Erythroblast (primary cell): ENCODE measurements at regions not wholly inside any gene's neighbourhood (a gene's known extent, or its start where the extent isn't known, plus 50 kb on each side); places are given as distances from the start of the nearest gene placed in this dataset.

Source experiments
- DNase-seq, 2 experiments: peaks; one replicate each; lab custom pipeline; 2025; lab: John Stamatoyannopoulos, UW
- GATA1 ChIP-seq: IDR thresholded peaks from 2 replicates; pipeline ENCODE4 v1.6.1; 2011; ENCODE audit warnings: low read depth, mild to moderate bottlenecking, control low read depth, low read length, moderate library complexity
- POLR2A ChIP-seq: IDR thresholded peaks from 2 replicates; pipeline ENCODE4 v1.6.1; 2011; ENCODE audit warnings: mild to moderate bottlenecking, low read length

DNA sequence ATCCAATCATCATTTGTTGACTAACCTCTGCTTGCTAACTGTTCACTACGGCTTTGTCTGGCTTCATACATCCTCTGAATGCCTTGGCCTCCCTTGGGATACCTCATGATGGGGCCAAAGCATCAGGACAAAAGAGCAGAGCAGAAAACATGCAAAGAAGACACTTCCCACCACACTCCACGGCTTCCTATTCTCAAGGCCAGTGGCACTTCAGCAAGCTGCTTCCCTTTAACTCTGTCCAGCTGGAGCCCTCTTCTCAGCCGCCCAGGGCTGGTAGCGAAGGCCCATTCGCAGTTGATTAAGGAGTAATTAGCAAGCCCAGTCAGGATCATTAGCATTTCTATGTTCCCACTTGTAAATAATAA is 224.3 kb upstream of the FGGY start:
- no peak for DNase-seq

DNA sequence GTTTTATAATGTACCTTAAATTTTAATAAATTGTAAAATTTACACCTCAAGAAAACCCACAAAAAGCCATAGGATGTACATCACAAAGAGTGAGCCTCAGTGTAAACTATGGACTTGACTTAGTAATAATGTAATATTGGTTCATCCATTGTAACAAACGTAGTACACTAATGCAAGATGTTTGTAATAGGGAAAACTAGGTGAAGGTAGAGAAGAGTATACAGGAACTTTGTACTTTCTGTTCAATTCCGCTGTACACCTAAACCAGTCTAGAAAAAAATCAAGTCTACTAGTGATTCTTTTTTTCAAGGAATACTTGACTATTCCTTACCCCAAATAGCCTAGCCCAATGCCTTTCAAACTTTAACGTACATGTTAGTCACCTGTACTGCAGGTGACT is 222.3 kb upstream of the FGGY start:
- DNase-seq, result no peak
- no peak for TF ChIP-seq POLR2A
- no peak for TF ChIP-seq GATA1

More for the DNA sequence above, 224.3 kb upstream of the FGGY start:
- TF ChIP-seq GATA1 (no peak), POLR2A (no peak)

DNA sequence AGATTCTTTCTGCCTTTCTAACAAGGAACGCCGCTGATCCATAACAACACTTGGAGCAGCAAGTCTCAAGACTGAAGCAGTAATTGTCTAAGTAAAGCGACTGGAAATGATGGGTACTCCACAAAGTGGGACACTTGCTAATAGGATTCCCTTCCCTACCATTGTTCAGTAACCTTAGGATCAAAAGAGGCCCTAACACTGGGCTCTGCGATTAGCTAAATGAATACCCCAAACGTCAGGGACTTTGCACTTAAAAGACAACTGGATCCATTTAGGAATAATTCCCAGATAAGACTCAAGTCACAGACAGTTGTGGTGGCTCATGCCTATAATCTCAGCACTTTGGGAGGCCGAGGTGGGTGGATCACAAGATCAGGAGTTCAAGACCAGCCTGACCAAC is 221.9 kb upstream of the FGGY start:
- TF ChIP-seq POLR2A (no peak), GATA1 (no peak)
- no peak for DNase-seq

DNA sequence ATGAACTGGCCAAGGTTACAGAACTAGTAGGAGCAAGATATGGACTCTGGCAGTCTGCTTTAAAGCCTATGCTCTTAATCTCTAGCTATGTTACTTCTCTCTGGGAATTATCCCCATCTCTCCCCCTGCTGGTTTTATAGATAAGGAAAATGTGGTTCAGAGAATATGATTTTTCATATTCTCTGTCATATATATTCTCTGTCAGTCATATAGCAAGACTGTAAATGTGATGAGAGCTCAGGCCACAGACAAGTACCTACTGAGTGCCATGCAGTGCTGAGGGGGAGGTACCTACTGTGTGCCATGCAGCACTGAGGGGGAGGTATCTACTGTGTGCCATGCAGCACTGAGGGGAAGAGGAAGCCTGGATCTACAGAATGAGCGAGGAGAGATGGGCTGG is 220.3 kb upstream of the FGGY start:
- peak; percentile 32 to 57 for DNase-seq
- TF ChIP-seq POLR2A, result no peak
- TF ChIP-seq GATA1, result no peak

DNA sequence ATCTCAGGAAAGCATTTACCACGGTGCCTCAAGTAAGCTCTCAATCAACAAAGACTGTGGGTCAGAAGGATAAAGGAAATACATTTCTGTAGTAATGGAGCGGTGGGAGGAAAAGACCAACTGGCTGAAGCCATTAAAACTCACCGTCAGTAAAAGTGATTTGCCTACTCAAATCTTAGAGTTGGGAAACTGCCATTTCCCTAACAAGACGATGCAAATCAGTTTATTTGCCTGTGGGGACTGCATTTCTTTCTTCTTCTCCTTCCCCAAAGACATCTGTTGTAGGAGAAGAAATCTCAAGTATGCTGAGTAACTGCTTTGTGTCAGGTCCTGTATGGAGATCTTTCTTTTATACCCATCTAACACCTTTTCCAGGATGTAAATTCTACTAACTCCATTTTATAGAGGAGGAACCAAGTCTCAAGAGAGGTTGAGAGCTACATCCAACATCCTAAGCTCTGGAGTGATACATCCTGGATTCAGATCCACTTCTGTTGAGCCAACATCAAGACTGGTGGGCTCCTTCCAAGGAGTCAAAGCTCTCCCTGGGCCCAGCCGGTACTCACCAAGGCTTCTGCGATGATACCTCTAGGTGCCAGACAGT is 219.3 kb upstream of the FGGY start:
- no peak for DNase-seq
- TF ChIP-seq POLR2A (no peak), GATA1 (no peak)

DNA sequence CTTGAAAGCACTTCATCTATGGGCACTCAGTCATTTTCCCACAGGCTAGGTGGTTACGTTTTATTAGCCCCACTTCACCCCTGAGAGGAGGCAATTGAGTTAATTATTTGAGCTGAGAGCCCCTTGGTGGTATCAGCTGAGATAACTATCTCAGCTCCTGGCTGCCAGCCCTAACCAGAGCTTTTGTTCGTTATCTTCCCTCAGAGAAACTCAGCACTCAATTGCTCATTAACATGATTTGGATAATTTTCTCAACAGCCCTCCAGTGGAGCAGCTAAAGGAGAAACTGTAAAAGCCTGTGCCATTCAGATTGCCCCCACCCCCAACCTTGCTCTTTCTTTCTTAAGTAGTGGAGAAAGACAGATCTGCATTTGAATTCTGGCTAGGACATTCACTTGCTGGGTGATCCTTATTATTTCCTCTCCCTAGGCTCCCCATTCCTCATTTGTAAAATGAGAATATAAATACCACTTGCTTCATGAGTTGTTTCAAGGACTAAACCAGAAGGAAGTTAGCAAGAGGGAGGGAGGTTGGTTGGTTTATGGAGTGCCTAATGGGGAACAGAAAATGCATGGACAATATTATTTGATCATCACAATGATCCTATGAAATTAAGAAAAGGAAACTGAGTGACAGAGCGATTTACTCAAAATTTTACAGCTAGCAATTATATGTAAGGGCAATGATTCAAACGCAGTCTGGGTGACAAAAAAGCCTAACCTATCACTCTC is 218.7 kb upstream of the FGGY start:
- TF ChIP-seq GATA1, result no peak
- TF ChIP-seq POLR2A, result no peak
- DNase-seq, result peak in 1 of 2 experiments; percentile 54

DNA sequence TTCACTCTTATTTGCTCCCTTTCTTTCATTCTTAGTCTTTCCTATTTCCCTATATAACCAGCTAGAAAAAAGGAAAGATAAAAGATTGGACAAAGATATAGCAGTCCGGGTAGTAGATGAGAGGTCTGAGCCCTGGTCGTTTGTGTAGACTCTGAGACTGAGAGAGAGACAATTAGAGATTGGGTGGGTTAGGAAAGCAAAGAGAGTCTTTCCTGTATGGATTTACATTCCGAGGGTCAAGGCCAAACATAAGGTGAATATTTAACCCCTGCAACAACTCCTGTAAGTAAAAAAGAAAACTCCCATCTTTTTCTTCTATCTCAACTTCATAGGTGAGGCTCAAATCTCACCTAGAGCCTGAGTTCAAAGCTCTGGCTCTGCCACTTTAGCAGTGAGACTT is 218.0 kb upstream of the FGGY start:
- TF ChIP-seq POLR2A, result no peak
- TF ChIP-seq GATA1, result no peak
- DNase-seq, result no peak

DNA sequence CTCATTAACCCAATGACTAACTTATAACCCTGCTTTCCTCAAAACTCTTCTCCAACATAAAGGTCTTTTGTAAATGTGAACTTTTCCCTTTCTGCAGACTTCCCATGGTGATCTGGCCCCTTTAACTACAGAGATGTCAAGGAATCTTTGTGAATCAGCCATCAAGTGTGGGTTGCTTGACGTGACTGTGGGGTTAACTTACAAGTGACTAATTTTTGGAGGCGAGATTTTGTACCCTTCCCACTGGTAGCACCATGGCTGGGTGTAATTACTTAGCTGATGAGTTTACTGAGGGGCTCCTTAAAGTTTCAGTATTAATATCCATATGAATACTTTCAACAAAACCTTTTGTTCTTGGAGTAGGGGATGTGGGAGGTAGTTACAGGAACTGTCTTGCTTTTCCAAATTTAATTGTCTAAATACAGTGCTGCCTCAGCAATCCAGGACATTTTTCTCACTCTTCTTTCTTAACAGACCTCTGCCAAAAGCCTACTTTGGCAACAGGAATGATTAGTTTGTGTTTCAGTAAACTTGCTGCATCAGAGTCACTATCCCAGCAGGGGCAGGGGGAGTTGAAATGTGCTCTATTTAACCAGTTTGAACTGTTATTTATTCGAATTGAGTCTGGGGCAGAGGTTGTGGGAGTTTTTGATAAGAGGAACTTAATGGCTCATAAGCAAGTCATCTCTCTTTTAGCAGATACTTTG is 217.3 kb upstream of the FGGY start:
- no peak for DNase-seq

DNA sequence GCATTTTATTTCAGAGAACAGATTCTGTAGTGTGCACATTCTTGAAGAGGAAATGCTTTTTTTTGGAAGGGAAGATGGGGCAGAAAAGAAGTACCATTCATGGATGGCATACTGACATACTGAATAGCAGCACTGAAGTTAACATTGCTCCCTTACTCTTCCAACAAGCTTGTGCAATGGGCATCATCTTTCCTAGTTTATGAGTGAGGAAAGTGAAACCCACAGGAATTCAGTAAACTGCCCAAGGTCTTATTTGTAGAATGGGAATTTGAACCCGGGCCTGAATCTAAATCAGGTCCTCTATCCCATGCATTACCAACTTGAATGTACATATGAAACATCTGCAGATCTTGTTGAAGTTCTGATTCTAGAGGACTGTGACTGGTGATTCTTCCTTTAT is 215.7 kb upstream of the FGGY start:
- TF ChIP-seq GATA1 (no peak), POLR2A (no peak)
- no peak for DNase-seq

More for the DNA sequence above, 217.3 kb upstream of the FGGY start:
- TF ChIP-seq GATA1, result no peak
- TF ChIP-seq POLR2A, result no peak

DNA sequence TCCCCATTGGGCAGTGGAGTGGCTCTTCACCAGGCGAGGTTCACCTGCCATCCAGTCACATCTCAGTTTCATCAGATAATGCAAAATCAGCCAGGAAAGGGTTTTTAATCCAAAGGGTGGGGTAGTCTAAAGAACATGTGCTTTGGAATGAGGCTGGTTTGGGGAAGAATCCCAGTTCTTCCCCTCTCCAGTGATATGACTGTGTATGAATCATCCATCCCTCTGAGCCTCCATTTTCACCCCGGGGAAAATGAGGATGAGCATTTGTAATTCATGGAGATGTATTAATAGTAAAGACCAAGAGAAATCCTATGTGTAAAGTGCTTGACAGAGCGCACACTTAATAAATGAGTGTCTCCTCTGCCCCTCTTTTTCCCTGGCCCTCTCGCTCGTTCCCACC is 215.1 kb upstream of the FGGY start:
- no peak for DNase-seq
- TF ChIP-seq GATA1 (no peak), POLR2A (no peak)

DNA sequence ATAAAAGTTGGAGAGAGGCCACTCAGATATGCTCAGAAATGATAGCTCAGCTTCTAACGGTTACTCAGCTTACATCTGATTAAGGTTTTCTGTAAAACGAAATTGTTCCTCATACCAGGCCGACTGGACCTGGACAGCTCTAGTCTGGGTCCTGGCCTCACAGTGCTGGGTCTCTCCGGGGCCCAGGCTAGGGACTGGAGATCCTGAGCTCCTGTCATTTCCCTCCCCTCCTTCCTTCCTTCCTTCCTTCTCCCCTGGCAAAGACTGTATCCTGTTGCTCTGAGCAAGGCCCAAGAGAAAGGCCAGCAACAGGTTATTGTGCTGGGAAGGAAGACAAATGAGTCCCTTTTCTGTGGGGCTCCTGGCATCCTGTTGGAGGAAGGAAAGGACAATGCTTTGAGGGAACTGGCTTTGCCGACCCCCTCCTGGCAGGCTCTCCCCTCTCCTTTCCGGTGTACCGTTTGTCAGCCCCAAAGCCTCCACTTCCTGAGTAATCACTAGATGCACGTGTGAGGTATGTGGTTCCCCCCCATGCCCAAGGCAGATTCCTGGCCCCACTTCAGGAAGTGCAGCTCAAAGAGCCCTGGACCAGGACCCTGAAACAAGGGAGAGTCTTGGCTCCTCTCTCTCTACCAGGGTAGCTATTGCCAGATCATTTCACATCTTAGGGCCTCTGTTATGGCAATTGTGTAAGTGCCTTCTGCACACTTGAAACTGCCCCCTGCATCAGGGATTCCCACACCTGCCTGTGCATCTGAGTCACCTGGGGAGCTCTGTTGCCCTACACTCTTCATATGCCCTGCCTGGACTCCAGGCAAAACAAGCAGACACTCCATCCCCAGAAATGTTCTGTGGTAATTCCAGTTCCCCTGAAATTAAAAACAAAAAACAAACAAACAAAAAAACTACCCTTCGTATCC is 212.7 kb upstream of the FGGY start:
- TF ChIP-seq POLR2A, result no peak
- no peak for TF ChIP-seq GATA1
- peak; percentile 14 to 39 for DNase-seq

DNA sequence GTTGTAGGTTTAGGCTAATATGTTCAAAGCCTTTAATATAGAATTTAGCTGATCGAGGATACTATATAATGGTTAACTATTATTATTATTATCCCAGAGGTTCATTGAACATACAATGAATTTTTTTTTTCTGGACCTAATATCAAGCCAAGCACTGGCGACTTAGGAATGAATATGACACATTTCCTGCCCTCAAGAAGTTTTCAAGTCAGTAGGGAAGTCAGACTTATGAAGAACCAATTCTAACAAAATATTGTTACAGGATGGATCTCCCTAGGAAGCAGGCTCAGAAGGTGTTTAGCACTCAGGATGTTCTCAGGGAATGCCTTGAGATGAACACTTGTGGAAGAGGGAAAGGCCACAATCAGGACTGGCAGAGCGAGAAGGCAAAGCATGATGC is 211.8 kb upstream of the FGGY start:
- DNase-seq, result no peak
- no peak for TF ChIP-seq GATA1
- no peak for TF ChIP-seq POLR2A
